GM12878 (cell line): ENCODE measurements at regions not wholly inside any gene's neighbourhood (a gene's known extent, or its start where the extent isn't known, plus 50 kb on each side); places are given as distances from the start of the nearest gene placed in this dataset.

Source experiments
- CEBPB ChIP-seq, 2 experiments: fragments of 150-350 bp in 1 of 2; IDR thresholded peaks; 2 replicates each; pipeline ENCODE4 v1.6.1; 2012 to 2014; ENCODE audit warnings: low read depth in 2 of 2, low read length in 2 of 2, borderline replicate concordance in 1 of 2, inconsistent platforms in 1 of 2
- CTCF ChIP-seq, 3 experiments: IDR thresholded peaks in 2 of 3; conservative IDR thresholded peaks in 1 of 3; 2 replicates each; pipeline ENCODE4 v1.5.1; 2011; ENCODE audit warnings: low read depth in 3 of 3, low read length in 3 of 3, mild to moderate bottlenecking in 3 of 3, control low read depth in 2 of 3, moderate library complexity in 2 of 3, inconsistent platforms in 1 of 3, mixed read lengths in 1 of 3; ENCODE audit not compliant: control insufficient read depth in 2 of 3, insufficient read depth in 1 of 3; ENCODE audit errors: extremely low read depth in 1 of 3
- E2F4 ChIP-seq: IDR thresholded peaks from 2 replicates; pipeline ENCODE4 v1.6.1; 2012; ENCODE audit warnings: low read depth, low read length, improper control_type of control experiment
- MAX ChIP-seq: IDR thresholded peaks from 2 replicates; pipeline ENCODE4 v1.6.1; 2012; ENCODE audit warnings: low read depth, low read length, improper control_type of control experiment
- MLLT1 ChIP-seq: fragments of 450-650 bp; IDR thresholded peaks from 2 replicates; pipeline ENCODE4 v1.6.1; 2016; ENCODE audit warnings: mild to moderate bottlenecking
- RAD51 ChIP-seq: fragments of 450-650 bp; IDR thresholded peaks from 2 replicates; pipeline ENCODE4 v1.6.1; 2016; ENCODE audit warnings: moderate library complexity, mild to moderate bottlenecking, inconsistent platforms
- RUNX3 ChIP-seq: IDR thresholded peaks from 2 replicates; pipeline ENCODE4 v1.6.1; 2012; ENCODE audit warnings: low read length, inconsistent platforms

GRCh38 chr12:31801872-31802271, 73.1 kb upstream of the AMN1 start:
- TF ChIP-seq CEBPB (IDR thresholded peaks at IDR 0.05; ENCODE audit: borderline replicate concordance in 1 of 2, low read depth in 2 of 2, low read length in 2 of 2): no peak
- TF ChIP-seq MLLT1: no peak
- no peak for TF ChIP-seq RAD51
- no peak for TF ChIP-seq E2F4
- no peak for TF ChIP-seq MAX
- TF ChIP-seq CTCF (IDR thresholded peaks at IDR 0.05 in 2 of 3, conservative IDR thresholded peaks at IDR 0.05 in 1 of 3; ENCODE audit: control insufficient read depth in 2 of 3, extremely low read depth in 1 of 3, insufficient read depth in 1 of 3, low read depth in 3 of 3, low read length in 3 of 3): no peak
- no peak for TF ChIP-seq RUNX3
